ENCODE measurements at regions not wholly inside any gene's neighbourhood (a gene's known extent, or its start where the extent isn't known, plus 50 kb on each side); places are given as distances from the start of the nearest gene placed in this dataset.

DNA sequence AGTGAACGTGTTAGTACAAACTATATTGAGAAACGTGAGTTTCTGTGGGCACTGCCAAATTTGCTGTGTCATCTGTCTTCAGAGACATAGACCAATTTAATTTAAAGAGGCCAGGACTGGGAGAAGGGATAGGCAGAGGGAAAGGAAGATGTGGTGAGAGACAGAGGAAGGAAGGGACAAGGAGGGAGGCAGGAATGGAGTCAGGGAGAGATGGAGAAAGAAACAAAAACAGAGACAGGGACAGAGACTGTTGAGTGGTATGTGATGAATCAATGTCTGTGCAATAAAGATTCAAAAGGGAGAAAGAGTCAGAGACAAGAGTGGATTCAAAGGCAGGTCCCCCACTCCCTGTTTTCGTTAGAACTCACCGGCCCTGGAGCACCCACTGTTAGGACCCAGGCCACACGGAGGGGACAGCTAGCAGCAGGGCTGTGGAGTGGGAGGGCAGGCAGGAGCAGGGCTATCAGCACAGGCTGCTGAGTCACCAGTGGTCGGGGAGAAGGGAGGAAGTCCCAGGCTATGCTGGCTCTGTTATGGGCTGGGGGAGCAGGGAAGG lies 51.6 kb upstream of the CHD6 start:
- TF ChIP-seq EZH2 (IDR thresholded peaks at IDR 0.05; ENCODE audit: low read length): no peak
- TF ChIP-seq, protein P1, sequence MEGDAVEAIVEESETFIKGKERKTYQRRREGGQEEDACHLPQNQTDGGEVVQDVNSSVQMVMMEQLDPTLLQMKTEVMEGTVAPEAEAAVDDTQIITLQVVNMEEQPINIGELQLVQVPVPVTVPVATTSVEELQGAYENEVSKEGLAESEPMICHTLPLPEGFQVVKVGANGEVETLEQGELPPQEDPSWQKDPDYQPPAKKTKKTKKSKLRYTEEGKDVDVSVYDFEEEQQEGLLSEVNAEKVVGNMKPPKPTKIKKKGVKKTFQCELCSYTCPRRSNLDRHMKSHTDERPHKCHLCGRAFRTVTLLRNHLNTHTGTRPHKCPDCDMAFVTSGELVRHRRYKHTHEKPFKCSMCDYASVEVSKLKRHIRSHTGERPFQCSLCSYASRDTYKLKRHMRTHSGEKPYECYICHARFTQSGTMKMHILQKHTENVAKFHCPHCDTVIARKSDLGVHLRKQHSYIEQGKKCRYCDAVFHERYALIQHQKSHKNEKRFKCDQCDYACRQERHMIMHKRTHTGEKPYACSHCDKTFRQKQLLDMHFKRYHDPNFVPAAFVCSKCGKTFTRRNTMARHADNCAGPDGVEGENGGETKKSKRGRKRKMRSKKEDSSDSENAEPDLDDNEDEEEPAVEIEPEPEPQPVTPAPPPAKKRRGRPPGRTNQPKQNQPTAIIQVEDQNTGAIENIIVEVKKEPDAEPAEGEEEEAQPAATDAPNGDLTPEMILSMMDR (optimal IDR thresholded peaks at IDR 0.05 in 1 of 3, IDR thresholded peaks at IDR 0.05 in 1 of 3, conservative IDR thresholded peaks at IDR 0.05 in 1 of 3; ENCODE audit: extremely low read depth in 1 of 3, insufficient read depth in 2 of 3, low read length in 3 of 3): no peak
- no peak overlapping the region for H3K4me2 ChIP-seq (ENCODE audit: control insufficient read depth, extremely low read depth, insufficient read depth, low read depth, low read length)
- H3K9me3 ChIP-seq (ENCODE audit: control insufficient read depth, low read depth, low read length): no peaks in the 10 kb centered on the region
- H3K9ac ChIP-seq (ENCODE audit: control insufficient read depth, extremely low read depth, insufficient read depth, low read length): no peak overlapping the region
- dilution Hi-C loops (cut with MboI; ENCODE audit: extremely low pct_ligation_motif_present, low sequenced_read_pairs): no loop called here
- no peaks in the 10 kb centered on the region for H3K4me1 ChIP-seq (ENCODE audit: control insufficient read depth, extremely low read depth, insufficient read depth, low read length)
- no peak overlapping the region for H3K27ac ChIP-seq (ENCODE audit: control insufficient read depth, insufficient read depth, low read length)
- no peaks in the 10 kb centered on the region for H3K36me3 ChIP-seq (ENCODE audit: control insufficient read depth in 2 of 2, extremely low read depth in 1 of 2, insufficient read depth in 2 of 2, low read length in 2 of 2)
- H2AFZ ChIP-seq (ENCODE audit: control insufficient read depth, low read length): no peak overlapping the region
- no peak overlapping the region for H3K4me3 ChIP-seq (ENCODE audit: control insufficient read depth in 2 of 3, extremely low read depth in 1 of 3, insufficient read depth in 2 of 3, low read depth in 1 of 3, low read length in 3 of 3)
- DNase-seq (ENCODE audit: low read depth, low spot score) (no peak), FAIRE-seq (no peak)
- no peaks in the 10 kb centered on the region for H3K9me1 ChIP-seq (ENCODE audit: control insufficient read depth, extremely low read depth, insufficient read depth, low read length)
- H4K20me1 ChIP-seq (ENCODE audit: control insufficient read depth, extremely low read depth, insufficient read depth, low read length): no peaks in the 10 kb centered on the region
- H3K79me2 ChIP-seq (ENCODE audit: control insufficient read depth, insufficient read depth, low read length): no peaks in the 10 kb centered on the region
- H3K27me3 ChIP-seq (ENCODE audit: control insufficient read depth, extremely low read depth, insufficient read depth, low read length): peaks cover 7% of the 10 kb centered on the region

- DNase-seq (ENCODE audit: low read depth, low spot score): no peak
Measured at GRCh38 chr20:41668057-41668749, 50.0 kb upstream of the CHD6 start.

More at GRCh38 chr20:41668057-41668749, 50.0 kb upstream of the CHD6 start:
- Histone ChIP-seq H3K9ac (ENCODE audit: control insufficient read depth, extremely low read depth, insufficient read depth, low read length) (no peak overlapping the region), H3K4me2 (ENCODE audit: control insufficient read depth, extremely low read depth, insufficient read depth, low read depth, low read length) (no peak overlapping the region), H3K36me3 (ENCODE audit: control insufficient read depth in 2 of 2, extremely low read depth in 1 of 2, insufficient read depth in 2 of 2, low read length in 2 of 2) (no peaks in the 10 kb centered on the region), H3K9me1 (ENCODE audit: control insufficient read depth, extremely low read depth, insufficient read depth, low read length) (no peaks in the 10 kb centered on the region), H3K79me2 (ENCODE audit: control insufficient read depth, insufficient read depth, low read length) (no peaks in the 10 kb centered on the region), H3K27ac (ENCODE audit: control insufficient read depth, insufficient read depth, low read length) (no peak overlapping the region), H3K4me1 (ENCODE audit: control insufficient read depth, extremely low read depth, insufficient read depth, low read length) (no peaks in the 10 kb centered on the region), H3K27me3 (ENCODE audit: control insufficient read depth, extremely low read depth, insufficient read depth, low read length) (peaks cover 7% of the 10 kb centered on the region), H3K4me3 (ENCODE audit: control insufficient read depth in 2 of 3, extremely low read depth in 1 of 3, insufficient read depth in 2 of 3, low read depth in 1 of 3, low read length in 3 of 3) (no peak overlapping the region), H3K9me3 (ENCODE audit: control insufficient read depth, low read depth, low read length) (no peaks in the 10 kb centered on the region), H2AFZ (ENCODE audit: control insufficient read depth, low read length) (no peak overlapping the region), H4K20me1 (ENCODE audit: control insufficient read depth, extremely low read depth, insufficient read depth, low read length) (no peaks in the 10 kb centered on the region)
- dilution Hi-C loops (cut with MboI; ENCODE audit: extremely low pct_ligation_motif_present, low sequenced_read_pairs): no loop called here
- TF ChIP-seq EZH2 (IDR thresholded peaks at IDR 0.05; ENCODE audit: low read length): no peak
- TF ChIP-seq, protein P1 (optimal IDR thresholded peaks at IDR 0.05 in 1 of 3, IDR thresholded peaks at IDR 0.05 in 1 of 3, conservative IDR thresholded peaks at IDR 0.05 in 1 of 3; ENCODE audit: extremely low read depth in 1 of 3, insufficient read depth in 2 of 3, low read length in 3 of 3): no peak
- FAIRE-seq: no peak

Small RNA genes in the stretch of these regions (small RNA-seq; reads per million reads assigned to genes)
- gene RF00568 (ENCODE audit: insufficient read length in 3 of 3, low read depth in 3 of 3, low replicate concordance in 1 of 3): 0 reads per million in 3 experiments
- gene RNU6-1018P (ENCODE audit: insufficient read length in 3 of 3, low read depth in 3 of 3, low replicate concordance in 1 of 3): 0 reads per million in 3 experiments
